Cardiac septum (tissue), 1 donor: ENCODE measurements at regions not wholly inside any gene's neighbourhood (a gene's known extent, or its start where the extent isn't known, plus 50 kb on each side); places are given as distances from the start of the nearest gene placed in this dataset.

Source experiments
- DNase-seq: peaks from one replicate; pipeline ENCODE4 v3.0.0-alpha.2; 2020; ENCODE audit warnings: low spot score
- intact Hi-C: fragments of 100-400 bp; cut with DNase I; formaldehyde crosslinking; loops from one replicate; pipeline ENCODE4 v1.14.0; 2022
- donor health status: DM: no; HTN: no; CAD: no.

- intact Hi-C loops = no loop called here
- DNase-seq = no peak
Measured at GRCh38 chr3:66723231-66723630, 222.4 kb upstream of the LRIG1 start.

GRCh38 chr3:66729687-66730393 is 229.0 kb upstream of the LRIG1 start:
- intact Hi-C loops = no loop called here
- DNase-seq = no peak

DNA sequence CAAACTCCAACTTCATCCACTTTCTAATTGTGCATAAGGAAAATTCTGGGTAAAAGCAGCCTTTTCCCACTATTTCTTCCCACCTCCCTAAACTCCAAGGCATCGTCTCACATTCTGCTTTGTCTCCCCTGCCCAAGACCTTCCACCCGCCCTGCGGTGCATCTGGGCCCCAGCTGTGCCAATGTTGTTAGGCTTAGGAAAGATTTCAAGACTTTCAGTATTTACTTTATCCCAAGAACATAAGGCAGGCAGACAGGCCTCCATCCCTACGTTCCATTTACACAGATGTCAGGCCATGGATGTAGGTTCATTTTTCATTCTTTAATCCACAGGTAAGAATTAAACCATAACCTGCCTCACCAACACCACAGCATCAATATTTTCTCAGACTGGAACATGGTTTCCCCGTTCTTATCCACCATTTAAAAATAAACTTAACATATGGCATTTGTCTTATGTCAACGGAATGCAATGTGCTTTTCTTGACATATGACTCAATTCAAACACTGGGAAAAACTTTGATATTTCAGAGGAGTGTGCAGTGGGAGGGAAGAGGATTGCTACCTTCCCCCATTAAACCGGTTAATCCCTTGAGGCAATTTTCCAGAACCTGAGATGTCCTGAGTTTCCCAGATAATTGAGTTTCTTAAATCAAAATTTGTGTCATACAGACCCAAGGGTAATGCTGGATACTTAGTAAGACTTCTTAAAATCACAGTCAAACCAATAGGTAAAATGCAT is 238.0 kb upstream of the LRIG1 start:
- intact Hi-C loops = no loop called here
- DNase-seq = no peak

GRCh38 chr3:66740260-66740659 is 239.4 kb upstream of the LRIG1 start:
- no peak for DNase-seq
- intact Hi-C loops = no loop called here

GRCh38 chr3:66744521-66744920 is 243.7 kb upstream of the LRIG1 start:
- intact Hi-C loops = no loop called here
- DNase-seq = no peak

GRCh38 chr3:66744986-66745385 is 244.2 kb upstream of the LRIG1 start:
- intact Hi-C loops = no loop called here
- DNase-seq = no peak

DNA sequence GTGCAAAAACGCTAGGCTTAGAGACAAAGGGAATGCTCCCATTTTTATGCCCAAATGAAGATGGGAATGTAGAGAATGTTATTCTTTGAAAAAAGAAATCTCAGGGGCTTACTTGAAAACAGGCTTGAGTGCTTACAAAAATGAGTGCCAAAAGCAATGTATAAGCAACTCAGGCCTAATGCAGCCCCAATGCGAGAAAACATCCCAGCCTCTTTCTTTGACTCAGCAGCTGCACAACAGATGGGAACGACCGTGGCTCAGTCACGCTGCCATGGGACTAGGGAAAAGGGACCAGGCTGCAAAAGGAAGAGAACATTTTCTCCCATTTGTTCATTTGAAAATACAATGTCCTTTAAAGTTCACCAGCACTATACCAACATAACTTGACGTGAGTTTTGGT is 246.4 kb upstream of the LRIG1 start:
- DNase-seq = no peak
- intact Hi-C loops = no loop called here

- no peak for DNase-seq
- intact Hi-C loops = no loop called here
Measured at GRCh38 chr3:66747696-66748095, 246.9 kb upstream of the LRIG1 start.

GRCh38 chr3:66748175-66748876 is 247.5 kb upstream of the LRIG1 start:
- no peak for DNase-seq
- intact Hi-C loops = no loop called here

DNA sequence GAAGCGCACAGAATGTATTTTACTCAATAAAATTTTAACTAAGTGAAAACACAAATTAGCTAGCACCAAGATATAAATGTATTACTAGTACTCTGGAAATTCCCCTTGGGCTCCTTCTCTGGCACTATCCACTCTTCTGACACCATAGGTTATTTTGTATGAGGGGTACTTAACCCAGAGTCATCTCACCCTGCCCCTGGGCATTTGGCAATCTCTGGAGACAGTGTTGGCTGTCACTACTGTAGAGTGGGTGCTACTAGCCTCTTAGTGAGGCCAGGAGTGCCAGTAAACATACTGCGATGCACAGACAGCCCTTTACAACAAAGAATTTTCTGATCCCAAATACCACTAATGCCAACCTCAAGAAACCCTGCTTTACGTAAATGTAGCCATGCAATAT is 246.3 kb upstream of the KBTBD8 start:
- intact Hi-C loops = no loop called here

GRCh38 chr3:66753670-66754069 is 244.4 kb upstream of the KBTBD8 start:
- intact Hi-C loops = no loop called here
- no peak for DNase-seq

More for the DNA sequence above, 246.3 kb upstream of the KBTBD8 start:
- DNase-seq = no peak

DNA sequence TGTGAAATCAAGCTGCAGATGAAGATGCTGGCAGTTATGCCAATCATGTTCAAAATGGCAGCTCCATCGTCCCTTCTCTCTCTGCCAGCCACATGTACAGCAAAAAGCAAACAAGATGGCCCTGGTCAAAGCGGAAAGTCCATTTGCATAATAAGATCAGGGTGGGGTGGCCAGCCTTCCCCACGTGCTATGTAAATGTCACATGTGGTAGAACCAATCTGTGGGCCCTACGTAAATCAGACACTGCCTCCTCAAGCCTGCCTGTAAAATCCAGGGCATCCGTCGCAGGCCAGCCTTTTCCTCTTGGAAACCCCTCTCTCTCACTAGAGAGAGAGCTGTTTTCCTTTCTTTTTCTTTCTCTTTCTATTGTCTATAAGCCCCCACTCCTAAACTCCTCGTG is 243.5 kb upstream of the KBTBD8 start:
- intact Hi-C loops = no loop called here
- DNase-seq = no peak

DNA sequence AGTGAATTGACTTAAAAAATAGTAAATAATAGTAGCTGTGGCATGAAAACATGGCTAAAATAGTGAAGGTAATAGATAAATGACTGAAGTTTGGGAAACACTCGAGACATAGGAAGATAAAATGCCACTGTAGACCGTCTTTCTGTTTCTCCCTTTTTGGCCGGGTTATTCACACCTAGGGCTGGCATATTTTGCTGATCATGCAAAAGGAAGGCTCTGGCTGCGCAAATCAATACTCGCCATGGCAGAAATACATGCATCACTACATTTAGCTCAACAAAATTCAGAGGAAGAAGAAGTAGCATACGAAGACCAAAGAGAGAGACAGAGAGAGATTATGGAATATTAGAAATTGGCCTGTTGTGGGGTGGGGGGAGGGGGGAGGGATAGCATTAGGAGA is 242.2 kb upstream of the KBTBD8 start:
- intact Hi-C loops = no loop called here
- DNase-seq = no peak

GRCh38 chr3:66756468-66757036 is 241.6 kb upstream of the KBTBD8 start:
- intact Hi-C loops = no loop called here
- no peak for DNase-seq

- intact Hi-C loops = no loop called here
- DNase-seq = no peak
Measured at GRCh38 chr3:66761093-66761780, 236.9 kb upstream of the KBTBD8 start.

- no peak for DNase-seq
- intact Hi-C loops = no loop called here
Measured at GRCh38 chr3:66762916-66763693, 235.0 kb upstream of the KBTBD8 start.

DNA sequence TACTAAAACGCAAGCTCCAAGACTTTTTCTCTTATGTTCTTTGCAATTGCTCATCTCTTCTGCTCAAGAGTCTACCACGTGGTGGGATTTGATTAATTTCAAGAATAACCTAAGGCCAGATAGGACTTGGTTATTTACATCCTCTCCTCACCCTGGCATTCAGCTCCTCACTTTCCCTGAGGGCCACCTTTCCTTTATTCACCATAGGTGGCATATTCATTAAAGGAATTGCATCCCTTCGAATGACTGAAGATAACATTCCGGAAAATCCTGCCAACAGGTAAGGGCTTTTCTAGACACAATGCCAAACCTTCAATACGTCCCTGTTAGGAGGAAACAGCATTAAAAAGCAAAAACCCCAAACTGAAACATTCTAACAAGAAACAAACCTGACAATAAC is 220.0 kb upstream of the KBTBD8 start:
- DNase-seq = no peak
- intact Hi-C loops = no loop called here

- intact Hi-C loops = no loop called here
Measured at GRCh38 chr3:66778777-66779176, 219.3 kb upstream of the KBTBD8 start.

More at GRCh38 chr3:66778777-66779176, 219.3 kb upstream of the KBTBD8 start:
- no peak for DNase-seq
